HG03520 (cell line): ENCODE measurements at regions not wholly inside any gene's neighbourhood (a gene's known extent, or its start where the extent isn't known, plus 50 kb on each side); places are given as distances from the start of the nearest gene placed in this dataset.
"Not testable (repeated sequence)": the region's sequence is repeated elsewhere in the genome, so short reads cannot be mapped to it uniquely, and the experiment has no call there.

ENCODE experiments used
- ATAC-seq: cut with Tn5 transposase; IDR thresholded peaks from one replicate; pipeline ENCODE4 v1.9.1; 2021; ENCODE audit warnings: mild to moderate bottlenecking, moderate library complexity; ENCODE audit not compliant: unreplicated experiment

GRCh38 chr14:40758076-40758475 lies 848.6 kb upstream of the LRFN5 start:
- ATAC-seq: no peak

- no peak for ATAC-seq
These were observed 849.2 kb upstream of the LRFN5 start for GRCh38 chr14:40757376-40757950.

GRCh38 chr14:40733206-40733605 lies 873.5 kb upstream of the LRFN5 start:
- ATAC-seq: no peak

- ATAC-seq: no peak
These were observed 879.6 kb upstream of the LRFN5 start for GRCh38 chr14:40727107-40727506.

- ATAC-seq: no peak
These were observed 893.3 kb upstream of the LRFN5 start for GRCh38 chr14:40713387-40713786.

- no peak for ATAC-seq
These were observed 909.4 kb upstream of the LRFN5 start for GRCh38 chr14:40697231-40697630.

- ATAC-seq: no peak
These were observed 912.7 kb upstream of the LRFN5 start for GRCh38 chr14:40694023-40694422.

- ATAC-seq: no peak
These were observed 915.6 kb upstream of the LRFN5 start for GRCh38 chr14:40691066-40691465.

- ATAC-seq: no peak
These were observed 920.9 kb upstream of the LRFN5 start for GRCh38 chr14:40685764-40686163.

- no peak for ATAC-seq
These were observed 922.3 kb upstream of the LRFN5 start for GRCh38 chr14:40684328-40684727.

GRCh38 chr14:40682131-40682913 lies 924.4 kb upstream of the LRFN5 start:
- ATAC-seq: no peak

GRCh38 chr14:40679256-40679655 lies 927.4 kb upstream of the LRFN5 start:
- no peak for ATAC-seq

- not testable (repeated sequence) for ATAC-seq
These were observed 929.5 kb upstream of the LRFN5 start for GRCh38 chr14:40677206-40677605.

GRCh38 chr14:40674502-40674901 lies 932.2 kb upstream of the LRFN5 start:
- ATAC-seq: no peak

- ATAC-seq: no peak
These were observed 950.4 kb upstream of the LRFN5 start for GRCh38 chr14:40656311-40656710.

GRCh38 chr14:40652089-40652691 lies 954.5 kb upstream of the LRFN5 start:
- no peak for ATAC-seq

- ATAC-seq: no peak
These were observed 976.2 kb upstream of the LRFN5 start for GRCh38 chr14:40630471-40630870.

GRCh38 chr14:40629551-40630137 lies 977.0 kb upstream of the LRFN5 start:
- not testable (repeated sequence) for ATAC-seq

GRCh38 chr14:40629144-40629543 lies 977.5 kb upstream of the LRFN5 start:
- ATAC-seq: no peak

GRCh38 chr14:40623643-40624042 lies 983.0 kb upstream of the LRFN5 start:
- ATAC-seq: no peak

- ATAC-seq: no peak
These were observed 988.3 kb upstream of the LRFN5 start for GRCh38 chr14:40618225-40618898.
